ENCODE measurements at regions not wholly inside any gene's neighbourhood (a gene's known extent, or its start where the extent isn't known, plus 50 kb on each side); places are given as distances from the start of the nearest gene placed in this dataset.

GRCh38 chr5:161235569-161235968 lies 311.0 kb downstream of the GABRB2 start:
- no peak for DNase-seq

GRCh38 chr5:161233553-161233952 lies 313.0 kb downstream of the GABRB2 start:
- no peak for DNase-seq

GRCh38 chr5:161230221-161230620 lies 316.3 kb downstream of the GABRB2 start:
- DNase-seq = no peak

- DNase-seq = no peak
Measured at GRCh38 chr5:161219816-161220215, 326.7 kb downstream of the GABRB2 start.

- DNase-seq = no peak
Measured at GRCh38 chr5:161216877-161217276, 329.6 kb downstream of the GABRB2 start.

- no peak for DNase-seq
Measured at GRCh38 chr5:161212123-161212712, 334.3 kb downstream of the GABRB2 start.

DNA sequence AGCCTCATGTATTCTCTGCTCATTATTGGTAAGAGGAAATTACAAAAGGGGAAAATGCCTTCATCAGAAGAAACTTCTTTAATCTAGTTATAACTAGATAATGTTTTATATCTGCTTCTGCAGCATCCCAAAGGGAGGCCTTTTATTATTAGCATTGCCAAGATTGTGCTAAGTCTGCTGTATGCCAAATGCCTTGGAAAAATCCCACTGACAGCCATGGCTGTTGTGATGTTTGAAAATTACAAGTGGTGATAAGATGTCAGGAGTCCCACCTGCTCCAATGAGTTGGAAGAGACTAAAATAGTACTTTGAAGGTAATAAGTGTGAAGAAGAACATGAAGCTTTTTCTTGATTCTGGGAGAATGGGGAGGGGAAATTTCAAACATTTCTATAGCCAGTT lies 345.0 kb downstream of the GABRB2 start:
- DNase-seq = no peak

- no peak for DNase-seq
Measured at GRCh38 chr5:161190778-161191177, 338.8 kb upstream of the ATP10B start.

DNA sequence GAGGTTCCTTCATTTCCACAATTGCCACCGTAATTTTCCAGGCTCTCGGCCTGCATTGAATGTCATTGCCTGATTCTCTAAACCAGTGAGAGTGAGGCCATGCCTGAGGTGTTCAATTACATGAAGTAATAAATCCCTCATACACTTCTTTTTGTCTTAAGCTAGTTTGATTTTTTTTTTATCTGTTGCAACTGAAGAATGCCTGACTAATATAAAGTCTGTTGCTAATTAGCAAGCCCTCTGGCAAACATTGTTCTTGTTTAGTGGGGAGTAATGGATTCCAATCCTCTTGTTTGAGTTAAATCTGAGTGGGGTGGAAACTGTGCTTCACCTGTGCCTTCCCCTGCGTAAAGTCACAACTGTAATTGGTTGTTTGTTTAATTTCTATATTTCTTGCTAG lies 338.1 kb upstream of the ATP10B start:
- no peak for DNase-seq

GRCh38 chr5:161189452-161189851 lies 337.4 kb upstream of the ATP10B start:
- no peak for DNase-seq

DNA sequence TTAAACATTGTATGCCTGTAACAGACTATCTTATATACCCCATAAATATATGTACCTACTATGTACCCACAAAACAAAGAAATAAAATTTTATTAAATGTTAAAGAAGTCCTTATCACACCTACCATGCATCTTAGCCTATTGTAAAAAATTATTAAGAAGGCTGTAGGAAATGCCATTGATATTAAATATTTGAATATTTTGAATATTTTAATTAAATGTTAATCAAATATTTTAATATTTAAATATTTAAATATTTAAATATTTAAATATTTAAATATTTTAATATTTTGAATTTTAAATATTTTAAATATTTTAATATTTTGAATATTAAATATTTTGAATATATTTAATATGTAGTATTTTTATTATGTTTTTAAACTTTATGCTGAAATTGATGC lies 331.5 kb upstream of the ATP10B start:
- DNase-seq = no peak

GRCh38 chr5:161176221-161176620 lies 324.2 kb upstream of the ATP10B start:
- DNase-seq = no peak

DNA sequence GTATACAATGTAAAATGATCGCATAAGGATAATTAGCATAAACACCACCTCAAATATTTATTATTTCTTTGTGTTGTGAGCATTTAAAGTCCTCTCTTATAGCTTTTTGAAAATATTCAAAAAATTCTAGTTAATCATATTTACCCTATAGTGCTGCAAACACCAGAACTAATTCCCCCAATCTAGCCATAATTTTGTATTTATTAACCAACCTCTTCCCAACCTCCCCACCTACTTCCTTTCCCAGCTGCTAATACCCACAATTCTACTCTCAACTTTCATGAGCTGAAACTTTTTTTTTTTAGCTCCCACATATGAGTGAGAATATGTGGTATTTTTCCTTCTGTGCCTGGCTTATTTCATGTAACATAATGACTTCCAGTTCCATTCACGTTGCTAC lies 317.8 kb upstream of the ATP10B start:
- no peak for DNase-seq

GRCh38 chr5:161167016-161167767 lies 315.2 kb upstream of the ATP10B start:
- DNase-seq = no peak

DNA sequence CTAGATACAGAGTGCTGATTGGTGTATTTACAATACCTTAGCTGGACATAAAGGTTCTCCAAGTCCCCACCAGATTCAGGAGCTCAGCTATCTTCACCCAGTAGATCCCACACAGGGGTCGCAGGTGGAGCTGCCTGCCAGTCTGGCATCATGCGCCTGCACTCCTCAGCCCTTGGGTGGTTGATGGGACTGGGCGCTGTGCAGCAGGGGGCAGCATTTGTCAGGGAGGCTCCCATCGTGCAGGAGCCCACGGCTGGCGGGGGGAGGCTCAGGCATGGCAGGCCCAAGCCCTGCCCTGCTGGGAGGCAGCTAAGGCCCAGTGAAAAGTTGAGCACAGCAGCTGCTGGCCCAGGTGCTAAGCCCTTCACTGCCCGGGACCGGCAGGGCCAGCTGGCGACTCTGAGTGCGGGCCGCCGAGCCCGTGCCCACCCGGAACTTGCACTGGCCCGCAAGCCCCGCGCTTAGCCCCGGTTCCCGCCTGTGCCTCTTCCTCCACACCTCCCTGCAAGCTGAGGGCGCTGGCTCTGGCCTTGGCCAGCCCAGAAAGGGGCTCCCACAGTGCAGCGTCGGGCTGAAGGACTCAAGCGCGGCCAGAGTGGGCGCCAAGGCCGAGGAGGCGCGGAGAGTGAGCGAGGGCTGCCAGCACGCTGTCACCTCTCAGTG lies 314.1 kb upstream of the ATP10B start:
- no peak for DNase-seq

DNA sequence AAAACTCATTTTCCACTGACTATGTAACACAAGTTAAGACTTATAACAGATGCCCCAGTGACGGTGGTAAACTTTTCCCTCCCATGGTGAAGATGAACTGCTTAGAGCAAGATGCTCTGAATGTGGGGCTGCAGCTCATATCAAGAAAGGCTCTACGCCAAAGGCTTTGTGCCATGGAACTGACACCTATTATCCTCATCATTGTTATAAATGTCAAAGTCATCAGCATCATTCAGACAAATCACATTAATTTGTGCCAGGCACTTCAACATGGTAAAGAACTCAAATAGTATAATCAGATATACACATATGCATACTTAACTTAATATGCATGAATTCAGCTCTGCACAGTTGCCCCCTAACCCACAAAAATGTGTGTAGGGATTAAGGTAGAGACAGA lies 305.9 kb upstream of the ATP10B start:
- DNase-seq = no peak

GRCh38 chr5:161155451-161155850 lies 303.4 kb upstream of the ATP10B start:
- DNase-seq = no peak

GRCh38 chr5:161152415-161152940 lies 300.5 kb upstream of the ATP10B start:
- no peak for DNase-seq

GRCh38 chr5:161150441-161150988 lies 298.5 kb upstream of the ATP10B start:
- no peak for DNase-seq

DNA sequence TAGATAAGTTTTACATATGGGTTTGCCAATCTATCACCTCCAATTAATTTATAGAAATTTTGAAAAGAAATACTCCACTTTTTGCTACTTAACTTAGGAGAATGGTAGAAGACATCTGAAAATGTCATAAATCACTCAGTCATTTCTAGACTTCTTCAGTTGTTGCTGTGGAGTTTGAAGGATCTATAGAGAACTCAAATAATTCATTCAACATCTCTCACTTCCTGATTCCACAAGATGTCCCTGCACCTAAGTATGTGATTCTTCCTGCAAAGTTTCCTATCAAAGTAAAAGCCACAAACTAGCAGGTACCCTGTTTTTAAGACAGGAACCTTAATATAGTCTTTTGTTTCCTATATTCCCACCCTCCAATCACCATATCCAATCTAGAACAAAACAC lies 297.1 kb upstream of the ATP10B start:
- no peak for DNase-seq

GRCh38 chr5:161138751-161139455 lies 286.9 kb upstream of the ATP10B start:
- DNase-seq = no peak

GRCh38 chr5:161134956-161135355 lies 282.9 kb upstream of the ATP10B start:
- no peak for DNase-seq

- no peak for DNase-seq
Measured at GRCh38 chr5:161134083-161134482, 282.1 kb upstream of the ATP10B start.

All from suppressor macrophage (primary cell).